ENCODE measurements at regions not wholly inside any gene's neighbourhood (a gene's known extent, or its start where the extent isn't known, plus 50 kb on each side); places are given as distances from the start of the nearest gene placed in this dataset.

DNA sequence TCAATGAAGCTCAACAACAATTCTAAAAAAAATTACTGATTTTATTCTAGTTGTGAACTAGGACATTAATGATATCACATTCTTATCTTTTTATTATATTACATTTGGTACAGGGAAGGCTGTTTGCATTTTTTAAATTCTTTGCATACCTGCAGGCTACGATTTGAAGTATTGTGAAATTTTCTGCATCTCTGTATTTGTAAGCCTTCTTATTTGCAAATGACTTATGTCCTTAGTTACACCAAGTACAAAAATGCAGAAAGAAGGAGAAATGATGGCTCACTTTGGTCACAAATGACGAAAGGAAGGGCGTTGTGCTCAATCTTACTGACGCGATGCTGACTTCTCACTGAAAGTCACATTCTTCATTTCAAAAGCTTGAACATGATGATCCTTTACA is 227.5 kb upstream of the SOX11 start:
- no peak for DNase-seq

DNA sequence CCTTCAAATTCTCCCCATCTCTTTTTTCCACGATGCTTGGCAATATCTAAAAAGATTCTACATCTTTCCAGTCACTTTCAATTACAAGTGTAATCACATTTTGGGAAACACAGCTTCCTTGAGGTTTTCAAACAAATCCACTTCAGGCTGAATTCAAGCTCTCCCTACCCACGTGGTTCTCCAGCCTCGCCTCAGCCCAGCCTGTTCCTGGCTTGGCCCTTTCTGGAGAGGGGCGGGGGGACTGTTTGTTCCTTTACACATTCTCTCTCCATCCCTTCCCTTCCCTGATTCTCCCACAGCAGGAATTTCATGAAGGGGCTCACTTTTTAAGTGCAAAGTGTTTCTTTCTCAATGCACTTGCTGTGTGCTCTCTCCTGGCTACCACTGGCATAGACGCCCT is 226.3 kb upstream of the SOX11 start:
- no peak for DNase-seq

DNA sequence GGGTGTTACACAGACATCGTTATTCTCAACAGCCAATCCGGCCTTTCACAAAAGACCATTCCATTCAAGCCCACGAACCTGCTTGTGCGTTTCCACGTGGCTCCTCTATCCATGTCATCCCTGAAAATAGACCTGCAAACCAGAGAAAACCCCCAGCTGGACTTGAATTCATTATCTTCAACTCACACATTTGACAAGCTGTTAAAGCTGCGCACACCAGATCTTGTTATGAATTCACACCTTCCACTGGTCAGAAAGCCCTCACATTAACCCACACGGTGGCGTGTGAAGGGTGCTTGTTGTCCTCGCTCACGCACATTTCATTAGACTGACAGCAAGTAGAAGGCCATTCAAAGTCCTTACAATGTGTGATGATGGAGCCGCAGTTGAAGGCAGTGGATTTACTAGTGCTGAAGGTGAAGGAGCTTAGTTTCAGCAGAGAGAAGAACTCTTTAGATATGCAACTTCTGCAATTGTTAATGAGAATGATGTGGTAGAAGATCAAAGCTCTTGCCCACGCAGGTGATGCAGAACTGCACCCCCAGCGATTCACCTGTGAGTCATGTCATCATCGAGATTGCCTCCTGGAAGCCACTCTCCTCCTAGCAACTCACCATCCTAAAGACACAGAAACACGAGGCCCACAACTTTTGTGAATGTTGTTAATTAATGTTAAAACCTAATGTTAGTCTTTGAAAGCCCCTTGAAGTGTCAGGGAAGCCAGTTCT is 224.8 kb upstream of the SOX11 start:
- no peak for DNase-seq

DNA sequence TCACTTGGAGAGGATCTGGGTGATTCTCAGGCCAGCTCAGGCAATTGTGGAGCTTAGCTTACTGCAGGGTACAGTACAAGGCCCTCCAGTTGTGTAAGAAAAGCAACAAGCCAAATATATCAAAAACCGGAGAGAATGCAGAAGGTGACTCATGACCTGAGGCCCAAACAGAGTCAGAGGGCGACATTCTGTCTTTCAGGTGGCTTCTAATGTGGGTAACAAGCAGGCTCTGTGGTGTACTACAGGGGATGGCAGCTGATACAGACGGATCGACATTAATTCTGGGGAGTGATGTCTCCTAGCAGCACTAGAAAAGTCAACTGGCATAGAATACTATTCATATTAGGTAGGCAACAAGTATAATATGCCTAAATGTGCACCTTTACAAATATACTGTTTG is 219.5 kb upstream of the SOX11 start:
- DNase-seq = peak; percentile 54

DNA sequence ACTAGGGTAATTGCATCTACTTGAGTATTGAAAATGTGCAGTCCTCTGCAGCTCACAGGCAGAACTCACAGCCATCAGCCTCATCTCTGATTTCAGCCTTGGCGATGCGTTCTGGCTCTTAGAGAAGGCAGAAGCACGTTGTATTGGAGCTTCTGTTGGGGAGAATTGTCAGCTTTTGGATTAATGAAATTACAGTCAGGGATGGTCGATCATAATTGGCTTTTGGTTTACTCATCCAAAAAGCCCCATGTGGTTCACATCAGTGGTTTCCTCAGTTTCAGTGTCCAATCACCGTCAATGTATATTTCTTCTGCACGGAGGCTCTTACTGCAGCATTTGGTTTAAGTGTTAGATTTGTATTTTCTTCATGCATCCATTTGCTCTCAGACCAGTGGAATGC is 218.5 kb upstream of the SOX11 start:
- DNase-seq = peak; percentile 13

DNA sequence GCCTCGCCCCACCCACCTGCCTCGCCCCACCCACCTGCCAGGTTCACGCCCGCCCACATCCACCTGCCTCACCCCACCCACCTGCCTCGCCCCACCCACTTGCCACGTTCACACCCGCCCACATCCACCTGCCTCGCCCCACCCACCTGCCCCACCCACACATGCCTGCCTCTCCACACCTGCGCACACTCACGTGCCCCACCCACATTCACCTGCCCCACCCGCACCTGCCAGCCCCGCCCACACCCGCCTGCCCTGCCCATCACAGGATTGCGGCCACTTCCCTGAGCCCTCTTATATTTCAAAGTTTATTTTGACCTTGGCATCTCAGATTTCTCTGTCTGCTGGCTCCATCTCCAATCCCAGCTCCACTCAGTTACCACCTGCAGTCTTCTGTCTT is 217.5 kb upstream of the SOX11 start:
- DNase-seq = no peak

DNA sequence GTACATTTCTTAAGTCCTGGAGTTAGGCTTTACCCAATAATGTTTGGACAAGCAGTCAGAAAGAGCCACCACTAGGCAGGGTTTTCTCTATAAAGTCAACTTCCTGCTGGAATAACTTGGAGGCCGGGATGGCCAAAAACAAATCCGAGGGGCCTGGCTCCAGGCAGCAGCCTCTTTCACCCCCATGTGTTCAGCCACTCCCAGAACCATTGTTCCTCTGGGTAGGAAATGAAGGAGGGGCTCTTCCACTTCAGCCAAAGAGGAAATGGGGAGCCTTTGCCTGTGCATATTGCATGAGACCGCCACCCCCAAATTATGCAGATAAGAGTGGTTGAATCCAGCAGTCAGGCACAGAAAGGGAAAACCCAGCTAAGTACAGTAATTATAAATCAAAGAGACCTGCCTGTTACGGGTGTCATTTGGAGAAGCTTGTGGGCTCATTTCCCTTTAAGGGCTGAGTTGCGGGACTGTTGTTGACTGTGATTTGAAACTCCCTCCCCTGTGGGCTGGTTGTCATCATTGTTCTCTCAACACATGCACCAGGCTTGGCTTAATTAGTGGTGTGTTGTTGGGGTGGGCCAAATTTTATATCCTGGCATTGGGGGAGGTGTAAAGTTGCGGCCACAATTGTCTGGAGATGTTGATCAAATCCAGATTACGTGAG is 212.8 kb upstream of the SOX11 start:
- DNase-seq = no peak

DNA sequence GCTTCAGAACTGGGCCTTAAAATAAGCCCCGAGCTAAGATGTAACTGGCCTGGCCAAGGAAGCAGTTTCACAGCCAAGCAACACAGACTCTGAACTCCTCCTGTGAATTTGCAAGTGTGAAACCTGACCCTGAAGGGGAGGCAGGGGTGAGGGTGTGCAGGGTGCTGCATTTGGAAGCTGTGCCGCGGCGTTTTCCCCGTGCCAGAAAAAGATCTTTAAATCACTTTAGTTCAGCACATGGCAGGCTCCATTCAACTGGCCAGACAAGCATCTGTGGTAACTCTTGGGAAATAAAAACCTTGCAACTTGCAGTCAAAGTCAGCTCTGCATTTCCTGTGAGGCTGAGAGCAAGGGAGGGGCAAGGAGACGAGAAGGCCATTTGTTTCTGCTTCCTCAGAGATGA is 209.3 kb upstream of the SOX11 start:
- DNase-seq = peak; percentile 18

DNA sequence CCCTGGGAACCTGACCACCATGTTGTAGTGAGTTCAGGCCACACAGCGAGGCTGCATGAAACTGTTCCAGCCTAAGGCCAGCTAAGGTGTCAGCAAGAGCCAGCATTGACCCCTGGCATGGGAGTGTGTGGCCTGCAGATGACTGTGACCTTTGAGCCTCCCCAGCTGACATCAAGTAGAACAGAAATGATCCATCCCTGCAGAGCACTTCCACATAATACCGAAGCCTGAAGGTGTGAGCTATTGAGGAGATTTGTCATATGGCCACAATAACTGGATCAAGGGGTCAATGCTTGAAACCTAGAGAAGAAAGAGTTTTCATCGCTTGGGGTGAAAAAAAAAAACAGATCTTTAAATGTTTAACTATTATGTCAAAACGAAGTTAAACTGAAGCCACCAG is 207.3 kb upstream of the SOX11 start:
- DNase-seq = no peak

DNA sequence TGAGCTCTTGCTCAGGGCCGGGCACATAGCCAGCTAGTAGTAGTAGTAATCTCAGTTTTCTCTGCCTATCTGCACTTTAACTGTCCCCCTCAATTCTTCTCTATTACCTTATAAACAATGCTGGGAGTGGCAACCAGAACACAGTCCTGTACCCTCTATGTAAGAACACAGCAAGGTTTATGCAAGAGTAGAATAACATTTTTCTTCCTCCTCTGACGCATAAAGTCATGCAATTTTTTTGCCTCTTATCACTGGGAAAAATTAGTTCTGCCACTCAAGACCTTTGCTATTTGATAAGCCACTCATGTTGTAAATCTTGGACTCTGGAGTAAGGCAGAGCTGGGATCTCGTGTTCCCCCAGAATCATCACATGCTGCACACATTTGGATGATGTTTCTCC is 200.7 kb upstream of the SOX11 start:
- DNase-seq = no peak

DNA sequence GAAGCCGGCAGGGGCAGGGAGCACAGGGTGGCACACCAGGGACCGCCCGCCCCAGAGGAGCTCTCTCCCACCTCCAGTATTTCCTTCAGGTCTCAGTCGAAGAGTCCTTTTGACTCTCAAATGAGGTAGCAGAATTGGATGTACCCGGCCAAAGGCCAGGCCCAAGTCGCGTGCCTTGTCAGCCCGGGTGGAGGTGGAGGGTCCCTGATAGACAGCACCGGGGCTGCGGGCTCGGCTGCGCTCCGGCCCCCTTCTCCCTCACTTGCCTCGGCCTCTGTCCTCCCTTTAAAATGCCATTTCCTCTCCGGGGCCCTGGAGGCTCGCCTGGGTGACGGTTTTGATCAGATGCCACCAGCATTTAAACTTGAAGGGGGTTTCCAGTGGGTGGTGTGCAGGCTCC is 198.9 kb upstream of the SOX11 start:
- no peak for DNase-seq

DNA sequence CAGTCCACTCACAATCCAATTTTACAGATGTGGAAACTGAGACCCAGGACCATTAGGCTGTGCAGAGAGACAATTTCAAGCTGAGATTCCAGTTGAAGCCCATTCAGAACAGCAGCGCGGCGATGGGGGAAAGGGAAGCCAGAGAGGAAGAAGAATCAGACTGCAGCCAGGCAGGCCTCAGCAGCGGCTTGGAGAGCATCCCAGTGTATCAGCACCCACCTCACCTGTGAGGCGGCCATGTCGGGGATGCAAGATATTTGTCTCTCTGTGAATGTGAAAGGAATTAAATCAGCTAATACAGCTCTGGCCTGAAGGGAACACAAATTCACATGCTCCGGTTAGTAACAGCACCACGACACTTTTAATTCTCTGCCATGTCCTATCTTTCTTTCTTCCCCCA is 198.0 kb upstream of the SOX11 start:
- DNase-seq = no peak

DNA sequence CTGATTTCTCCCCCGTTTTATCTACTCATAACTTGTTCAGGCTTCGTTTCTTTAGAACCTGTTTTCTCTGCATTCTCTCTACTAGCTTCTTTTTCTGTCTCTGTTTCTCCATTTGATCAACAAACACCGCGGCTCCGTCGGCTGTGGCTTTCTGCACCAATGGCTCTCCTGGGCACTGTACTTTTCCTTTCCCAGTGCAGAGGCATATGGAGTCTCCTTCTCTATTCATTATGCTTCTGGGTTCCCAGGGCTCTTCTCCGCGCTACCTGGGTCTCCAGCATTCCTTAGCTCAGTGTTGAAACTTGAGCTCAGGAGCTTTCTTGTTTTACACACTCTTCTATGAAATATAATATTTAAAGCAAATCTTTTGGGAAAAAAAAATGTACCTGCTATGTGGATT is 196.6 kb upstream of the SOX11 start:
- no peak for DNase-seq

DNA sequence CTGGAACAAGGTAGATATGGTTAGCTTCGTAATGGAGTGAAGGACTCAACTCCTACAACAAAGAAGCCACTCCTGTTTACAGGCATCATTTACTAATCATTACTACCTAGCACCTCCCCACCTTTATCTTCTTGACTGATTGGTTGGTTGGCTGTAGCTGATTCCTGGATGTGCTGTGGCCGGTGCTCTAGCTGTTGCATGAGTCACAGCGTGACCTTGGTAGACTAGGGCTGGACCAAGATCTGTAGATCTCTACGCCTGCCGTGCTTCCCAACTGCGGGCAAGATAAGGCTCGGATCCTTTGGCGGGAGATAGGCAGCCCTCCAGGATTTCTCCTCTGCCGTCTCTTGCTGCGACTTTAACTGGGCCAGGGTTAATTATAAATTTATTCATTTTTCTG is 194.3 kb upstream of the SOX11 start:
- no peak for DNase-seq

DNA sequence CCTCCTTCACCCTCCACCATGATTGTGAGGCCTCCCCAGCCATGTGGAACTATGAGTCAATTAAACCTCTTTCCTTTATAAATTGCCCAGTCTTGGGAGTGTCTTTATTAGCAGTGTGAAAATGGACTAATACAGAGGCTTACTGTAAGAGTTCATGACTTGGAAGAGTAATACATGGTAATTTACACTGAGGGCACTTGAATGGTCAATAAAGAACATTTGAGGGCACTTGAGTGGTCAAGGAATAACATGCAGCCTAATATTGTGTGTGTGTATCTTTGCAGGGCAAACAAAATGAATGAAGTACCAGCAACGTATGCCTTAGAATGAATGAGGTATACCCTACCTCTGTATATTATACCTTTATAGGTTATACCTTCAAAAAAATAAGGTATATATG is 190.4 kb upstream of the SOX11 start:
- DNase-seq = no peak

DNA sequence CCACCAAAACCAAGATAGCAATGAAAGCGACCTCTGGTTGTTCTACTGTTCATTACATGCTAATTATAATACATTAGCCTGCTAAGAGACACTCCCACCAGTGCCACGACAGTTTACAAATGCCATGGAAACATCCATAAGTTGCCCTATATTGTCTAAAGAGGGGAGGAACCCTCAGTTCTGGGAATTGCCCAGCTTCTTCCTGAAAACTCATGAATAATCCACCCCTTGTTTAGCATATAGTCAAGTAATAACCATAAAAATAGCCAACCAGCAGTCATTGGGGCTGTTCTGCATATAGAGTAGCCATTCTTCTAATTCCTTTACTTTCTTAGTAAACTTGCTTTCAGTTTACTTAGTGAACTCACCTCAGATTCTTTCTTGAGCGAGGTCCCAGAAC is 189.8 kb upstream of the SOX11 start:
- no peak for DNase-seq

DNA sequence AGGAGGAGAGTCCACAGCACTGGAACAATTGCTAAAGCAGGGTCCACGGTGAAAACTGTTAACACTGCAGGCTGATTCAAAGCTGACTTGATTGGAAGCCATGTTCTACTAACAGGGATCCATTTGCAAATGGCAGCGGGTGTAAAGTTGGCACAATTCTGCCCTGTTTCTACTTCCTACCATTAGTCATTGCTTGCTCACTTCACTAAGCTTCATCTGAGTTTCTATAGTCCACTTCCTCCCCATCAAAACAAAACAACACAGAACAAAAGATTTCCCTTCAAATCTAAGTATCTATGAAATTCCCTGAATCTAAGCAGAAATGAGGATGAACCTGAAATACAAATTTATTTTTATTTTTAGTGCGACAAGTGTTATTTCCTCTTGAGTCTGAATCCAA is 187.4 kb upstream of the SOX11 start:
- no peak for DNase-seq

DNA sequence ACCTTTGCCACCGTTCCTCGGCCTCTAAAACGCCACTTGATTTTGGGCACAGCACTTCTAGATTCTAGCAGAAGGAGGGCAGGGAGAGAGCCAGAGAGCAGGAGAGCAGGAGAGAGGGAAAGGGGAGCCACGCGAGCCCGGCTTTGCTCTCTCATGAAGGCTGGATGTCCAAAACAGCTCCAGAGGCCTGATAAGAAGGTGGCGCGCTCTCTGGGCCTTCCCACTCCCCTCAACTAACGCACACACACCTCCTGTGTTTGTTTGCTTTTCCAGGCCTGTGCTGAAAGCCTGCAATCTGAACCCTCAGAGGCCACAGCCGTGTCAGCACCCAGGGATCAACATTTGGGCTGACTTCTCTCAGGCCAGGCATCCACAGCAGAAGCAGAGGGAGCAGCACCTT is 184.8 kb upstream of the SOX11 start:
- no peak for DNase-seq

DNA sequence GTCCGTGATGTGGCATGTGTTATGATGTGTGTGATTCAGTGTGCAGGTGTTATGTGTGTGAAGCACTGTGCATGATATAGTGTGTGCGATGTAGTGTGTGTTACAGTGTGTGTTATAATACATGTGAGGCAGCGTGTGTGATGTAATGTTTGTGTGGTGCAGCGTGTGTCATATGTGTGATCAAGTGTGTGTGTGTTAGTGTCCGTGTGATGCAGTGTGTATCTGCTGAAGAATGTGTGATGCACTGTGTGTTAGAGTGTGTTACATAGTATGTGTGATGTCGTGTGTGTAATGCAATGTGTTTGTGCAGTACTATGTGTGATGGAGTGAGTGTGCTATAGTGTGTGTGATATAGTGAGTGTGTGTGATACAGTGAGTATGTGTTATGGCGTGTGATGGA is 182.8 kb upstream of the SOX11 start:
- DNase-seq = no peak

DNA sequence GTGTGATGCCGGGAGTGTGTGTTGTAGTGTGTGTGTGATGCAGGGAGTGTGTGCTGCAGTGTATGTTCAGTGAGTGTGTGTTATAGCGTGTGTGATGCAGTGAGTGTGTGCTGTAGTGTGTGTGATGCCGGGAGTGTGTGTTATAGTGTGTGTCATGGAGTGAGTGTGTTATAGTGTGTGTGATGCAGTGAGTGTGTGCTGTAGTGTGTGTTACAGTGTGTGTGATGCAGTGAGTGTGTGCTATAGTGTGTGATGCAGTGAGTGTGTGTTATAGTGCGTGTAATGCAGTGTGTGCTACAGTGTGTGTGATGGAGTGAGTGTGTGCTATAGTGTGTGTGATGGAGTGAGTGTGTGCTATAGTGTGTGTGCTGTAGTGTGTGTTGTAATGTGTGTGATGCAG is 182.1 kb upstream of the SOX11 start:
- no peak for DNase-seq

DNA sequence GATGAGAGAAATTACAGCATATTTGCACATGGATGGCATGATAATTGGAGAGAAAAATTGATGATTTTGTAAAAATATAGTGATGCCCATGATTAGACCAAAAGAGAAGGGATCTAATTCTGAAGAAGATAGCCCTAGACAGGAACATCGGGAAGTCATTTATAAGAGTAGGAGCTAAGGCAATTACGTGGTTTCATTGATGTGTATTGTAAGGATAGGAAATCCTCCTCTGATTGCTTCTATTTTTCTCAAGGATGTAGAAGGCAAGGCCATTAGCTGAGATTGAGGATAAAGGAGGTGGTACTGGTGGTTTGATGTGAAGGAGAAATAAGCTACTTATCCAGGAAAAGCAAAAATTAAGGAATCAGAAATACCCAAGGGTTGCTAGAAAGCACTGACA is 176.5 kb upstream of the SOX11 start:
- no peak for DNase-seq

DNA sequence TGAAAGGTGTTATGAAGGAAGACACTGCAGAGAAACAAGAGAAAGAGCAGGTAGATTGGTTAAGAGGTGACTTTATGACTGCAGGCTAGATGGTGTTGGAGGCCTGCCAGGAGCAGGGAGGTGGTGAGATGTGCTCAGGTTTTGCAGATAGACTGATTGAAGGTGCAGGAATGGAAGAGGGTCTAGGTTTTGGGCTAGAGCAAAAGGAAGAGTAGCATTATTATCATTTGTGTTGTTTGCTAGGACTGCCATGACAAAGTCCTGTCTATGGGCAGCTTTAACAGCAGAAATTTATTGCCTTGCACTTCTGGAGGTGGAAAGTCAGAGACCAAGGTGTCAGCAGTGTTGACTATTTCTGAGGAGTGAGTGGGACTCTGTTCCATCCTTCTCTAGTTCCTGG is 172.9 kb upstream of the SOX11 start:
- DNase-seq = no peak

DNA sequence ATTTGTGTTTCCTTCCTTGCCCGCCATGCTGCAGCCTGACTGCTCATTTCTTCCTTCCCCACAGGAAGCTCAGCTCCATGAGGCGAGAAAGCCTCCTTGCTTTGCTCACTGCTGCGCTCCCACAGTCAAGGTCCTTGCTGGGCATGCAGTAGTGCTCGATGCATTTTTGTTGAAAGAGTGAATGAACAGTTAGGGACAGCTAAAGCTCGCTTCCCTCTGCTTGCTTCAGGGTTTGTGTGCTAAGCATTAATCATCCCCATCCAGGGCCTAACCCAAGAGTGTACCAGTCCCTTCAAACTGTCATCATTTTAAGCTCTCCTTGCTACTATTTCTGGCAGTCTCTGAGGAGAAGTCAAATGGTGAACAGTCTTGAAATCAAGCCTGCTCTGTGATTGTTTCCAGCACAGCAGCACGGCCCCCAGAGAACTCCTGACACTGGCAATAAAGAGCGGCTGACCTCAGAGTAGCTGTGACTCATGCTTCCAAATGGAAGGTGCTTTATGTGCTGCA is 171.7 kb upstream of the SOX11 start:
- no peak for DNase-seq

DNA sequence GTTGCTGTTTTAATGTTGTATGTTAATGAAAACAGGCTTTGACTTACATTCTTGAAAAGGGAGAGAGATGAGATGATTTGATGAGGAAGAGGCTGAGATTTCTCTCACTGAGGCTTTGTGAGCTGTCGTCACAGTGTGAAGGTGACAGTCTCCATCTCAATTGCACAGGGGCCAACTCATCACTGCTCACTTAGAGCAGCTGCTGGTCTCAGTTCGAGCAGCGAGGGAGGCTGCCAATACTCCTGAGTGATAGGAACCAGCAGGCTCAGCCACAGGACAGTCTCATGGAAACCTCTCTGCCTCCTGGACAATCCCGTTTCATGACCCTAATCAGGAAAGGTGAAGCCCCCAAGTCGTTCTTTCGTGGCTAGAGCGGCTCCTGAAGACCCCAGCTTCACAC is 170.7 kb upstream of the SOX11 start:
- DNase-seq = no peak

DNA sequence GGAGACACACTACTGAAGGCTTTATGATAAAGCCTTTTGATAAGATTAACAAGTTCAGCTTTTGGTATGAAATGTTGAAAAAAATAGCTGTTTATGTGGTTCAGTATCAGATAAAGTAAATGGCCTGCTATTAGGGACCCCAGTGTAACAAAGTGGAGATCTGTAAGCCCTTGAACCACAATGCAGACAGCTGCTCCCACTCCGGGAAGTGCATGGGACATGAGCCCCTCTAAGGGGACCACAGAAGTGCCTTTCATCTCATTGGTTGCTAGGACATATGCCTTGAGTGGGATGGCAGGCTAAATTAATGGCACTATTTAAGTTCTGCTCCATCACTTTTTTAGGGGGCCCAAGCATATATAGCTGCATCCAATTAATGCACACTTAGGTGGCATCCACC is 167.6 kb upstream of the SOX11 start:
- no peak for DNase-seq

All from NCI-H1092 treated with DMSO at 0.1 percent for 48 hours (cell line).